ENCODE measurements at regions not wholly inside any gene's neighbourhood (a gene's known extent, or its start where the extent isn't known, plus 50 kb on each side); places are given as distances from the start of the nearest gene placed in this dataset.

- TF ChIP-seq CTCF (IDR thresholded peaks at IDR 0.05; ENCODE audit: low read length) (no peak), EZH2 (IDR thresholded peaks at IDR 0.05; ENCODE audit: borderline replicate concordance, low read length) (no peak)
These were observed 253.7 kb downstream of the PDHA2 start for GRCh38 chr4:96093563-96093962.
